NCI-H748 (cell line): ENCODE measurements at regions not wholly inside any gene's neighbourhood (a gene's known extent, or its start where the extent isn't known, plus 50 kb on each side); places are given as distances from the start of the nearest gene placed in this dataset.

Source experiments
- DNase-seq: peaks from one replicate; lab custom pipeline; 2025; ENCODE audit not compliant: unreplicated experiment; lab: John Stamatoyannopoulos, UW

- no peak for DNase-seq
Observed at GRCh38 chr15:66615846-66616245, 50.0 kb upstream of the LCTL start.

GRCh38 chr15:66617137-66618090 lies 51.6 kb upstream of the LCTL start:
- no peak for DNase-seq

DNA sequence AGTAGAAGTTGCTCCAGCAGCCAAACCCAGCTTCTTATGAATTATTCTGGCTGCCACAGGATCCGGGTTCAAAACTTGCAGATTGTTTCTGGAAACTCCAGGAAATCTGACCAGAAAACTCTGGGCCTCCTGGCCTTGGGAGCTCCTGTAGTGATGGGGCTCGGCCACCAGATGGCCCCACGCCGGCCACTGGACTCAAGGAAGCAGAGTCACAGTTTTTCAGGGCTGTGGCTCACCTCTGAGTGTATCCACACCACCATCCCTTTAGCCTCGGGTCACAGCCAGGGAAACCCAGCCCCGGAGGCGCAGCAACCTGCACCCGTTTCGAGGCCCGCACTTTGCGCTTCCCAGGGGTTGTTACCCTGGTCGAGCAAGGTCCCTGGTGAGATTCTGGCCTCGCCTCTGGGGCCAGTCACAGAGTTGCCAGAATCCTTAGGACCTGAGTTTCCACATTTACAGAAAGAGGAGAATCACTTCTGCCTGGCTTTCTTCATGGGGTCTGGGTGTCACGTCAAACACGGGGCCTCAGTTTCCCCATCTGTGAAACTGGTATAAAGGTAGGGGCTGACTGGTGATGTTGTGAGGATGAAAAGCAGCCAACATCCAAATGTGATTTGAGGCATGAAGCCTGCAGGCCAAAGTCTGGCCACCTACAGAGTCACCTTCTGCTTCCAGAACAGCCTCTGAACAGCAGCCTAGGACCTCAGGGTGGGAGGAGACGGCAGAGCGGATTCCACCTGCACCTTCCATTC lies 53.5 kb upstream of the LCTL start:
- DNase-seq = peak; percentile 54

GRCh38 chr15:66620341-66620740 lies 54.5 kb upstream of the LCTL start:
- DNase-seq = no peak

GRCh38 chr15:66620744-66621344 lies 55.0 kb upstream of the LCTL start:
- DNase-seq = no peak

- no peak for DNase-seq
Observed at GRCh38 chr15:66621491-66622467, 56.0 kb upstream of the LCTL start.

DNA sequence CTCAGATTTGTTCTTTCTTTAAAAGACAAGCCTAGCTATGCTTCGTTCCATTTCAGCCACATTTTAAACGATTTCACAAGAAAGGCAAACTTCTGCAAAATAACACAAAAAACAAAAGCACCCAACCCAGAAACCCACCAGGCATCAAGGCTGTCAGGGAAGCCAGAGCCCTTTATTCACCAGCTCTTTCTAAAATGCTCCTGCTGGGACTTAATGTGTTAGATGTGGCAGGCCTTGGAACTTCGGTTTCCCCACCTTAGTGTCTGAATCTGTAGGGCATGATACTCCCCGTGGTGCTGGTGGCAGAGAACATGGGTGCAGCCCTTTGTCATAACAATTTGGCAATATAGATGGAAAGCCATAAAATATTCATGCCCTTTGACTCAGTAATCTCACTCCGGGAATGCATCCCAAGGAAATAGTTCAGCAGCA lies 56.8 kb upstream of the LCTL start:
- DNase-seq = no peak

DNA sequence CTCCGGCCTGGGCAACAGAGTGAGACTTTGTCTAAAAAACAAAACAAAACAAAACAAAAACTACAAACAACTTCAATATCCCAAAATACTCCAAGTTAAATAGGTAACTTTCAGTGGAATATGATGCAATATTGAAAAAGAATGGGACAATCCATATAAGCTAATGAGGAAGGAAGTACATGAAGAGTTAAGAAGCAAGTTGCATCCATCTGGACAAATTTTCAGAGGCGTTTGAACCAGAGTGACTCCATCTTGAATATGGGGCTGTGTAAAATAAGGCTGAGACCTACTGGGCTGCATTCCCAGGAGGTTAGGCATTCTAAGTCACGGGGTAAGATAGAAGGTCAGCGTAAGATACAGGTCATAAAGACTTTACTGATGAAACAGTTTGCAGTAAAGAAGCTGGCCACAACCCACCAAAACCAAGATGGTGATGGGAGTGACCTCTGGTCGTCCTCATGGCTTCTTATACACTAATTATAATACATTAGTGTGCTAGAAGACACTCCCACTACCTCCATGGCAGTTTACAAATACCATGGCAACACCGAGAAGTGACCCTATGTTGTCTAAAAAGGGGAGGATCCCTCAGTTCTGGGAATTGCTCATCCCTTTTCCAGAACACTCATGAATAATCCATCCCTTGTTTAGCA lies 58.1 kb upstream of the LCTL start:
- DNase-seq = no peak

DNA sequence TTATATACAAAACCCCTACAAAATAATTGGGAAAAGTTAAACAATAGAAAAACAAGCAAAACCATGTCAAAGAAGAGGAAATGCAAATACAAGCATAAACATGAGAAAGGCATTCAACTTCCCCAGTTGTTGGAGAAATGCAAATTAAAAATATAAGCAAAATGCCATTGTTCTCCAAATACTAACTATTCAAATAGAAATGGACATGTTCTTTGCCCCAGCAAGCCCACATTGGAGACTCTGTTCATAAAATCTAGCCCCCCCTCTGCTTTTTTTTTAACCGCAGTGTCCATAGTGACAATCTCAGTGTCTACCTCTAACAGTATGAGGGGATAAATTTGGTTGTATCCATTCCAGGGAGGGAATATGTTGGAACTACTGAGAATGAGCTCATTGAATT lies 59.7 kb upstream of the LCTL start:
- DNase-seq = no peak

DNA sequence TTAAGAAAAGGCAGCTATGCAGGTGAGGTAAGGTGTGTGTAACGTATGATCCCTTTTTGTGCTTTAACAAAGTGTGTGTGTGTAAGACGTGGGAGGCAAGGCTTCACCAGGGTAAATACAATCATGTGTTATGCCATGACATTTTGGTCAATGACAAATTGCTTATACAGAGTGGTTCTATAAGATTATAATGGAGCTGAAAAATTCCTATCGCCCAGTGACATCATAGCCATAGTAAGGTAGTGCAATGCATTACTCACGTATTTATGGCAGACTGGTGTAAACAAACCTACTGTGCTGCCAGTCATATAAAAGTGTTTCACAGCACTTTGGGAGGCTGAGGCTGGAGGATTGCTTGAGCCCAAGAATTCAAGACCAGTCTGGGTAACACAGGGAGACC lies 60.2 kb upstream of the LCTL start:
- no peak for DNase-seq

GRCh38 chr15:66628976-66629723 lies 63.4 kb upstream of the LCTL start:
- DNase-seq = no peak

GRCh38 chr15:66629817-66630576 lies 64.2 kb upstream of the LCTL start:
- no peak for DNase-seq

DNA sequence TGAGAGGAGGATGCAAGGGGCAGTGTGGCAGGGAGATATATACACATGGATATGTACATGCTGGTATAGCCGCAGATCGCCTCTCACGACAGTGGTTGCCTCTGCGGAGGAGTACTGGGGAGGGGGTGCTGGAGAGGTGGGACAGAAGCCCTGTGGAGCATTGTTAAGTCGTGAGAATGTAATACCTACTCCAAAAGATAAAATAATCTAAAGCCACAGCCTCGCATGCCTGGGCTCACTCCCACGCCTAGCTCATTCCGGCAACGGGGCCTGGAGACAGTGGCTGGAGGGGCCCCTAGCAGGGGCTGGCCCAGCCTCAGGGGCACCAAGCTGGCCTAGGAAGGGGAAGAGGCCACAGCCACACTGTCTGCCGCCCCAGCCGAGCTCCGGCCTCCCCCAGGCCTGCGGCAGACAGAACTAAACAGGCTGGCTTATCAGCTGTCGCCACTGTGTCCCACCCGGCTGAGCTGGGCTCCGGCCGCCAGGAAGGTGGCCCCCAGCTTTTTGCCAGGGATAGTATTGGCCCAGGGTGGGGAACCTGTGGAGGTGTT lies 65.1 kb upstream of the LCTL start:
- no peak for DNase-seq

DNA sequence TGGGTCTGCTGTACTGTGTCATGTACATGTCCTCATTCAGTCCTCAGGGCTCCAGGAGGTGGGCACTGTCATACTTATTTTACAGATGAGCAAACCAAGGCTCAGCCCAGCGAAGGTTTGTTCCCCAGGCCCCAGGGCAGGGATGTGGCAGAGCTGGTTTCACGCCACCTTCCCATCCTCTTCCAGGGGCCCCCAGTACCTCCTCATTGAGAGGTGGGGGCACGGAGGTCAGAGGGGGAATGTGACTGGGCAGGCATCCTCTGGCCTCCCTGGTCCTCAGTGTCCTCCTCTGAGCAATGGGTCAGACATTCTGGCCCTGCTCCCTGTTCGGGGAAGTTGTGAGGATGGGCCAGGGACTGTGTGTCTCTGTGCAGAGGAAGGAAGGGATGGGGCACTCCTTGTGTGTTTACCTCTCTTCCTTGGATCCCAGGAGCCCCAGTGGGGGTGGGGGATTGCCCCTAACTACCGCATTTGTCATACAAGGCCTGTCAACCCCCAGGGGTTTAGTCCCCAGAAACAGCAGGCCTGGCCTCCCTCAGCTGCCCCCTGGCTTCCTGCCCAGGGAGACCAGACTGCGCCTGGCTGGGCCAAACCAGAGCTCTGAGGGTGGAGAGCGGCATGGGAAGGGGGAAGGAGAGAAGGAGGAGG lies 65.9 kb upstream of the LCTL start:
- no peak for DNase-seq

DNA sequence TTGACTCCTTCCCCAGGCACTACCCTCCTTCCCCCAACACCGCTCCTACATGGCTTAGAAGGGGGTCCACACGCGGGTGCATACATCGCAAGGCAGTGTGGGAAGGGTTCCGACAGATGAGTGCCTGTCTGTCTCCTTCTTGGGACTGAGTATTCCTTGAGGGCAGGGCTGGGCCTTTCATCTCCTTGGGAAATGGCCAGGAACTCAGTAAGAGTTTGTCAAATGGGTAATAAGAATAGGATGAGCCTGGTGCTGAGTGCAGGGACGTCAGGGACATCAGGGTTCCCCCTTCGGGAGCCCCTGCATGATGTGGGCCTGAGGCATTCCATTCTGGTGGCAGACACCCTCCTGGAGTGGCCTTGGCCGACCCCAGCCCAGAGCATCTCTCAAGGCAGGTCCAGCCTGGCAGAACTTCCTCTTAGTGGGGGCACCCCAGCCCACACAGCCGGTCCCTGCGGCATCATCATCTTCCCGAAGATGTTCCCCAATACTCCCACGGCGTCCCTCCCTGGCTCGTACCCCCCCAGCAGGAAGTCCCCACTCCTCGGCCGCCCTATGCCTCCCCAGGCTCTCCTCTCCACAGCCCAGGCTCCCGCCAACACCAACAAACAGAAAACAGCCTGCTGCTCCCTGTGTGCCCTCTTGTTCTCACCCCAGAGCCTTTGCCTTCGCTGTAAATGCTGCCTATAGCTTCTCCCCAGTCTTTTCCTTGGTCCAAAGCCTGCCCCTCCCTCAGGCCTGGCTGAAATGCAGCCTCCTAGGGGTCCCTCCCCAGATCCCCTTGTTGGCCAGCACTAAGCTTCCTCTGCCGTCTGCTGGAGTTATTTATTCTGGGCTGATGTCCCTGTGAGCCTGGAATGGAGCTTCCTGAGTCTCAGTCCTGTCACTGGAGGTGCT lies 67.5 kb upstream of the LCTL start:
- DNase-seq = no peak

- DNase-seq = no peak
Observed at GRCh38 chr15:66633938-66634250, 68.1 kb upstream of the LCTL start.

DNA sequence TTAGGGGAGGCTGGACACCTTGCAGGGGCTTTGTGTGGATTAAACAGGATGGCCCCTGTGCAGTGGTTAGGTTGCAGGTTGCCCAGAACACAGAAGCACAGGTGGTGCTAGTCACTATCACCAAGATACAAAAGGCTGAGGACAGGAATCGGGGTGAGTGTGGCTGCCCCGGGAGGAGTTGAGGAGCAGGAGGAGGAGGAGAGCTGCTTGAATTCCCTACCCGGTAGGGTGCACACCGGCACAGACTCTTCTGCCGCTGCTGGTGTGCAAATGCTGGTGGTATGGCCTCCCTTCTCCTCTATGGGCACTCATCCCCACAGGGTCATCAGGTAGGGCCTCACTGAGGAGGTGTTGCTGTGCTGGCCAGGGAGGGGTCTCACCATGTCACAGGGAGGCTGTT lies 67.5 kb upstream of the SMAD6 start:
- DNase-seq = no peak
